HUDEP-2 (cell line): ENCODE measurements at regions not wholly inside any gene's neighbourhood (a gene's known extent, or its start where the extent isn't known, plus 50 kb on each side); places are given as distances from the start of the nearest gene placed in this dataset.

ENCODE experiments used
- DNase-seq, 76 experiments: peaks; one replicate each; lab custom pipeline; 2025; ENCODE audit not compliant: unreplicated experiment in 76 of 76; lab: John Stamatoyannopoulos, UW

DNA sequence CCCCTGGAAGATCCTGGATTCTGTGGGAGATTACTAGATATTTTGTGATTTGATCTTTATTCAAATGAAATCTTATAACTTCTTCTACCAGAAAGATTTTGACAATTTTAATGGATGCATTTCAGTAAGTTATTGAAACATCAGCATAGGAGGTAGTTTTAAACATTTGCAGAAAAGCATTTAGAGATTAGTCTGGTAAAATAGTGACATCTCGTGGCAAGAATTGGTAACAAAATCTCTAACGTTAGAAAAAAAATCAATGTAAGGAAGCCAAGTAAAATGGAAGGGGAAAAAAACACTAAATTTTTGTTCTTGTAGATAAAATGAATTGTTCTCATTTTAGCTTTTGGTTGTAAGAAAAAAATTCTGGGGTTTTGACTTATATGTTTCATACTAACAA is 73.3 kb downstream of the TASL start:
- peak in 2 of 76 experiments; percentile 0 to 7 for DNase-seq

DNA sequence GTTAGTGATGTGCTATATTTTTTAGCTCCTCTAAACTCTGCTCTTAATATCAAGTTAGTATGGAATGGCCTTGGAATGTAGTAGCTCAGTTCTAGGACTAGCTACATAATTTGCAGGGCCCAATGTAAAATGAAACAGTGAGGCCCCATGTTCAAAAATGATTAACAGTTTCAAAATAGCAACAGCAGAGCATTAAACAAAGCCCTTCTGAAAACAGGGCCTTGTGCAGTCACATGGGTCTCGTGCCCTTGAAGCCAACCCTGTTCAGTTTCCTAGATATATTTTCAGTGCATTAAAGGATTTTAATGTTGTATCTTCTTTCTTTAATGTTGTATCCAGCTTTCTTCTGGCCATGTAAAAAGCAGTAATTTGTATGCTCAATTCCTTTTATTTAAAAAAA is 82.1 kb downstream of the TASL start:
- no peak for DNase-seq

DNA sequence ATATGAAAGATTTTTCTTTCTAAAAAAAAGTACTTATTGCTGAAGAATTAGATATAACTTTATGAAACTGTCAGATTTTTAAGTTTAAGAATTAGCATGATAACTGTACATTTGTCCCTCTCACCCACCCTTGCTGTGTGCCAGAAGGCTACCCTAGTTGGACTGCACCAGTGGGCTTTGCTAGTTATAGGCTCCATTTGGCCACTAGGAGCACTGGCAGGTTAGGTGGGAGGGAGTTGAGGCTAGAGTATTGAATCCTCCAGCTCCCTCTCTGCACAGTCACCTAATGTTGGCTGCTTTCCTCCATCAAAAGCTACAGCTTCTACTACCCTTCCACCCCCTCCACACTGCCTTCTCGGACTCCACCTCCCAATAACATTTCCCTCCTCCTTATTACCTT is 84.2 kb downstream of the TASL start:
- no peak for DNase-seq

DNA sequence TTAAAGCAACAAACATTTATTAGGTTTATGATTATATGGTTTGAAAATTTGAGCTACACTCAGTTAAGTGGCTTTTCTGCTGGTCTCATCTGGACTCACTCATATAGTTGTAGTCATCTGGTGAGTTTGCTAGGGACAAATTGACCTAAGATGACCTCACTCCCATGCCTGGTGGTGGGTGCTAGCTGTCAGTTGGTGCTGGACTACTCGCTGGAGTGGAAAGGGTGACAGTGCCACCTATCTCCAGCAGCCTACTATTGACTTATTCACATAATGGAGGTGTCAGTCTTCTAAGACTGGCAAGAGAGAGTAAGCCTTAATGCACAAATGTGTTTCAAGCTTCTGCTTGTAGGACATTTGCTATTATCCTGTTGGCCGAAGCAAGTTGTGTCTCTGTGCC is 88.2 kb downstream of the TASL start:
- peak in 3 of 76 experiments; percentile 0 to 4 (median 0) for DNase-seq

DNA sequence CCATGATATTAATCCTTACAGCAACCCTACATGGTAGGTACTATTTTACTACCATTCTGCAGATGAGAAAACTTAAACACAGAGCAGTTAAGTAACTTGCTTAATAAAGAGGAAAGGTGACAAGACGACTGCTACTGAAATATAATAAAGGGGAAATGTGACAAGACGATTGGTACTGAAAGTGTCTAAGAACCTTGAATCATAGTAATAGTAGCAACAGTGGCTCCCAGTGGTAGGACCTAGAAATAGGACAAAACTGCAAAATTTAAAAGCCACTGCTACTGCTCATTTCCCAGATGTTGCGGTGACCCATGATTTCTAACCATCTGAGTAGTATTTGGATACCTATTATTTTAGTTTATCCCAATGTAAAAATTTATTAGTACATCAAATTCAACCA is 89.5 kb downstream of the TASL start:
- DNase-seq: no peak

DNA sequence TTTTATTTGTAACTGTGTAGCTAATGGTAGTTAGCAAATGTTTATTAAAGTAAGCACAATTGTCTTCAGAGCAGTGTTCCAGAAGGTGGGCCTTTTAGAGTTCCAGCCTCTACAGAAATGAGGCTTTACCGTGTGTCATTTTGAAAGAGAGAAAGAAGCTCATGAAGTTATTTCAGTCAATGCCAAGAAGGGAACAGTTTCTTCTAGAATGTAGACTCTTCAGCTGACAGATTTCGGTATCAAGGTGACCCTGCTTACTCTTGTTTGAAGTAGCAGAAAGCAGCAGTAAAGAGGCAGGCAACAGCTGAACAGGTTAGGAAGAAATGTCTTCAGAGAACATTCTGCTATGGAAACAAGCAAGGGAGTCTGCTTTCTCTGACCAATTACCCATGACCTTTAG is 93.6 kb downstream of the TASL start:
- no peak for DNase-seq

DNA sequence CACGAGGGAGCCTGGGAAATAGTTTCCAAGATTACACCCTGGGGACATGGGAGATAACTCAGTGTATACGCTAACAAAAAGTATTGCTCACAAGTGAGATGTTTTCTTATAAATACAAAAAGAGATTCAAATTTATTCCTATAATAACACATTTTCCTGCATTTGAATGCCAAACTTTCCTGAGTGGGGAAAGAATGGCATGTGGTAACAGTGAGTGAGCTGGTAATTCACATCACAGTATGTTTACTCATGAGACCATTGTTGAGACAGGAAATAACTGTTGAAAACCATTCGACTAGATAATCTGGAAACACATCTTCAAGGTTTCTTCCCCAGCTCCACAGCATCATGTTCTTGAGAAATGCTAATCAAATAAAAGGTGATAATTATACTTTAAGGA is 109.1 kb downstream of the TASL start:
- DNase-seq: no peak
